Medulla oblongata (tissue), 1 donor: ENCODE measurements at regions not wholly inside any gene's neighbourhood (a gene's known extent, or its start where the extent isn't known, plus 50 kb on each side); places are given as distances from the start of the nearest gene placed in this dataset.
"Not testable (repeated sequence)": the region's sequence is repeated elsewhere in the genome, so short reads cannot be mapped to it uniquely, and the experiment has no call there.

Experiments
- DNase-seq: peaks from one replicate; pipeline ENCODE4 v3.0.0-alpha.2; 2015; ENCODE audit errors: extremely low spot score

DNA sequence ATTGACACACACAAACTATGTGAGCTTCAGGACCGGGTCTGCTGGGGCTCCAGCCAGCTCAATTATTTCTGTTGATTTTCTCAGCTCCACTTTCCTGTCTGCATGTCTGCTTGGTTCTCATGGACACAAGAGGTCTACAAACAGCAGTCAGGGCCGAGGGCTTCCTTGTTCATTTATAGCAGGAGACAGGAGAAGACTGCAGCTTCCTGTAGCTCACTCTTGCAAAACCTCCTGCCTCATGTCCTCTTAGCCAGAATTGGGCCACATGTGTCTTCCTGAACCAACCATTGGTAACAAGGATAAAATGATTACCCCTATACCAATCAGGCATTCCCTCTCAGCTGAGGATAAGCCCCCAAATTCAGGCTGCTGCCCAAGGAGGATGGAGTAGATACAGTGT, 182.8 kb downstream of the TLE3 start:
- DNase-seq = peak; percentile 22

DNA sequence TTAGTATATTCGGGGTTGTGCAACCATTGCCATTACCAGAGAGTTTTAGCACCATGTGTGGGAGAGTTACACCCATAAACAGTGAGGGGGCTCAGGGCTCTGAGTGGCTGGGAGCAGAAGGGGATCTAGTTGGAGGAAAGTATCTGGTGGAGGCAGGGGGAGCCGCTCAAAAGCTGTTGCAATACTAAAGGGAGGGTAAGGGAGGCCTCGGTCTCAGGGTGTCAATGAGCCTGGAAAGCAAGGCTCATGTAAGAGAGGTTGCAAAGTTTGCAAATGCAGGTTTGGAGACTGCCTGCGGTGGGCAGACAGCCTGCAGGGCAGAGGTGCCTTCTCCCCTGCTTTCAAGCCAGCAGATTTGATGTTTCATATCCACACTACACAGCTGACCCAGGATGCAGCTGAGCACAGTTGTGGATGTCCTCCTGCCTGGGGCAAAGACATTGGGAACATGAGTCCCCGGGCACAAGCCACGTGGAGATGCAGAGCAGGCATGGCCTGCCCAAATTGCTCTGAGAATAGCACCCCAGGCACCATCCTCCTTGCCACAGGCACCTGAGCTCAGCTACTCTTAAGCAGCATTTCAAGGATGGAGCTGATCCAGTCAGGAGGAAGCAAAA, 181.4 kb downstream of the TLE3 start:
- no peak for DNase-seq

GRCh38 chr15:69917056-69917455, 180.7 kb downstream of the TLE3 start:
- no peak for DNase-seq

- DNase-seq = peak; percentile 53
These were observed 177.9 kb downstream of the TLE3 start for GRCh38 chr15:69919816-69920215.

DNA sequence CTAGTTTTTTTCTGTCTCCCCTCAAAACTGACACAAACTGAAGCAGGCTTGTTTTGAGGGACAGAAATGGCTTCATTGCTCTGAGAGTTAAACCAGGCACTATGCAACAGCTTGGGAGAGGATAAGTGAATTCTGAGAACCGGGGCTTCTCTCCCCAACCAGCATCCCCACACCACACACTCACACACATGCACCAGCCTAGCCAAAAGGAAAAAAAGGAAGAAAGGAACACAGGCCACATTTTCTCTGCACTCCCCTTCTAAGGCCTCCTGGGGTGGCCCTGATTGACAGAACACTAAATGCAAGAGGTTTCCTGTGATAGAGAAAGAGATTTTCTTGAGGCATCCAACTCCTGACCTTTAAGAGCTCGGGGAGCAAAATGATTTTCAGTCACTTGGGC, 177.5 kb downstream of the TLE3 start:
- no peak for DNase-seq

DNA sequence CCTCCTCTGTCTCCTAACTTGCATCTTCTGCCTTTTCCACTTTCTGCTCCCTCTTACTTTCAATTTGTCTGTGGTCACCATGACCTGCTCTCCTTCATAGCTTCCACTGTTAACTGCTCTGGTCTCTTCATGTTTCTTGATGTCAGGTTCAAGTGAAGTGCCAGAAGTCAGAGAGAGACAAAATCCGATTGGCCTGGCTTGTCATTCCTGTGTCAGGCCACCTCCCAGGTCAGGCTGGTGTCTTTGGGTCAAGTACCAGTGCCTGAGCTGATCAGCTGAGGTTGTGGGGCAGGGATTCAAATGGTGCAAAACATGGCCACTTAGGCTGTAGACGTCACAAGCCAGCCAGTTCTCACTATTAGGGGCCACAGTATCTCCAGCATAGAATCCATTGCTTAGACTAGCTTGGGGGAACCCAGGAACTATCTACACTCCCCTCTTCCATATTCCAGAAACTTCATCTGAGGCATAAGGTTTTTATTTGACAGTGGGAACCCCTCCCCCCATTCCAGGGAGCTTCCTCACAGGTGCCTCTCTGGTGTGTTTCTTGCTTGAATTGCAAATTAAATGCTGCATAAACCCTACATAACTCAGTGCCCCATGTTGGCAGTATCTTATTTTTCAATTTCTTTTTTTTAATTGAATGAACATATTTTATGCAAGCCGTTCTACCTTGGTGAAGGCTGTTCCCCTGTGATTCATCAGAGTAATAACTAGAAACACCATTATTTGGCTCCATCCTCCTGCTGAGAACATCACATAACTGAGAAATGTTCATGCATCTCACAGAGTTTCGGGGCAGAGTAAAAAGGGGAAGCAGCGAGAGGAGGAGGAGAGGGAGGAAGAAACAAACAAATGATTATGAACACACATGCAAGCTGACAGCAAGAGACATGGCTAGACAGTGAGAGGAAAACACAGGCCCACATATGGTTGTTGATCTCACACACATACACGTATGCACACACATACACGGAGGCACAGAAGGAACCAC, 175.8 kb downstream of the TLE3 start:
- DNase-seq = no peak

DNA sequence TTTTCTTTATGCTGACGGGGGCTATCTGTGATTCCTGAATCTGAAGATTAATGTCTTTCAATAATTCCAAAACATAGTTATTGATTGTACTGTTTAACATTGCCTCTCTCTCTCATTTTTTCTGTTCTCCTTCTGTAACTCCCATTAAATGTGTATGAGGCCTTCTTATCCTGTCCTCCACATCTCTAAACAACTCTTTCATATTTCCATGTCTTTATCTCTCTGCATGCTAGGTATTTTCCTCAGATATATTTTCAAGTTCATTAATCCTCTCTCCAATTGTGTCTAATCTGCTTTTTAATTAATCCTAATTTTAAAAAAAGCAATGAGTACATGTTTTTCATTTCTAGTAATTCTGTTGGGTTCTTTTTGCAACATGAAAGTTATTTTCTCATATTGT, 173.2 kb downstream of the TLE3 start:
- no peak for DNase-seq

DNA sequence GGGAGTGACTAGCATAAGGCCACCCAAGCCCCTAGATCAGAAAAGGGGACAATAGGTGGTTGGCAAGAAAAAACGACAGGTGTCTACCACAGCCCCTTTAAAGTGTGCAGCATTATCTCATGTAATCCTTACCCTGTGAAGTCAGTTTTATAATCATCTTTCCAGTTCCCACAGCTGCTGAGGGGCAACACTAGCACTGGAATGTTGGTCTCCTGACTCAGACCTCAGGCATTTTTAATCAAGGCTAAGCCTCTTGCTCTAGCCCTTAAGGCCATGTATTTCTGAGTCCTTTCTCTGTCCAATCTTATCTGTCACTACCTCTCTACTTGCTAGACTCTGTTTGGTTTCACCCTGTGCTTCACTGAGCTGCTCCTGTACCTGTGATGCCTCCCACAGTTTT, 171.7 kb downstream of the TLE3 start:
- DNase-seq = no peak

DNA sequence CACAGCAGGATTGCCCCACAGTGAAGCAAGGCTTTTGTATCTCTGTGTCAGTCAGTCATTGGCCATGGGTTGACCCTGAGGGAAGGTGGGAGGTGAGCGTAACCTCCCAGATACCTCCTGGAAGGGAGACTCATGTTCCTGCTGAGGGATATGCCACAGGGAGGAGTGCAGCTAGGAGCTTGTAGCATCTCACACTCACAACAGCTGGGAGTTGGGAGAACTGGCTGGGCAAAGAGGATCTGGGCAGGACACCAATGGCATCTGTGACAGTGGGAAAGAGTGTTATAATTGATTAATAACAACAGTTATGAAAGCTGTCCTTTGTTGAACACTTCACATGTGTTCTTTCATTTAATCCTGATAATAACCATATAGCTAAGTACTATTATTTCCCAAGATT, 171.0 kb downstream of the TLE3 start:
- no peak for DNase-seq

- DNase-seq = not testable (repeated sequence)
These were observed 168.8 kb downstream of the TLE3 start for GRCh38 chr15:69928890-69929289.

- no peak for DNase-seq
These were observed 167.6 kb downstream of the TLE3 start for GRCh38 chr15:69929905-69930630.

GRCh38 chr15:69930754-69931153, 167.0 kb downstream of the TLE3 start:
- no peak for DNase-seq

DNA sequence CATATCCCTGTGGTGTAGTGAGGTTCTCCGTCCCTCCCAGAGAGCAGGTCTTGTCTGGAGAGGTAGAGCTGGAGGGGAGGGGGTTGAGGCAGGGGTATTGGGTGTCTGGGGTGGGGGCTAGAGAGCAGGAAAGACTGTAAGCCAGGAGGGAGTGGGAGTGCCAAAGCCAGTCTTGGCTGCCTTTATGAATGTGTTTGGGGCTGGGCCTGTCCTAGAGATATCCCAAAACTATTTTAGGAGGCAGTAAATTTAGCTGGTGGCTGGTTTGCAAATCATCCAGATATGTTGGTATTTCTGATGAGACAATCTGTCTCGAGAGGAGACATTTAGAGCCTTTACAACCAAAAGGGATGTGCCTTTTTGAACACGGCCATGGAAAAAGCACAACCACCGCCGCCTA, 166.6 kb downstream of the TLE3 start:
- no peak for DNase-seq

- no peak for DNase-seq
These were observed 163.1 kb downstream of the TLE3 start for GRCh38 chr15:69934607-69935006.

- DNase-seq = peak; percentile 70
These were observed 157.9 kb downstream of the TLE3 start for GRCh38 chr15:69939513-69940440.

DNA sequence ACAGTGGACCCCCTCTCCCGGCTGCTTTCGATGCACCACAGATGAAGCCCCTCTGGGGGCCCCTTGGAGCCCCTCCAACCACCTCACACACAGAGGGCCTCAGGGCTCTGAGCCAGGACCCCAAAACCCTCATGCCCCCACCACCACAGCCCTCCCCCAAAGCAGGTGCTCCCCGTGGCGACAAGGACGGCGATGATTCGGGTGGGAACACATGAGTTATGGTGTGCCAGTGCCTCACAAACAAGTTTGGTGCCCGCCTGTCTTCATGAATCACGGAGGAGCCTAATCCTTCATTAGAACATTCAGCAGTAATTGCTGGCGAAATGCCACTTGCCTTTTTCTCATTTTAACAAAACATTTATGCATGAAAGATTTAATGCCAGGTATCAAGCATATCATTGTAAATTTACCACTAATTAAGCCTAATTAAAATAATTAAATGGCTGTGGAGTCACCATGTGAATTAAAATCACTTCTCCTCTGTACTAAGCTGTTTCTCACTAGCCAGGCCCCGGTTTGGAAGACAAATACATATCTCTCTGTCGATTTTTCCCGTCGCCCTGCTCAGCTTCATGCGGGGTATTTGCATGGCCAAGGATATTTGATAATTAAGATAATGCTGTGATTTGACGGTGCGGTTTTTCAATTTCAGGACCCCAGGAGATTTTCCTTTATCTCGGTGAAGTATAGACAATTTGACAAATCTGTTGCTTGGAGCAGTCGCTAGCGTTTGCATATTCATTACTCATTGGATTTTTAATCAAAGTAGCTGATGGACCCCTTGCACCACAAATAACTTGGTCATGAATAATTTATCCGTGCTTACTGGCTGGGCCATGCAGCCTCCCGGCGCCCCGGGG, 157.0 kb downstream of the TLE3 start:
- peak; percentile 5 for DNase-seq

GRCh38 chr15:69941301-69941605, 156.5 kb downstream of the TLE3 start:
- DNase-seq = no peak

DNA sequence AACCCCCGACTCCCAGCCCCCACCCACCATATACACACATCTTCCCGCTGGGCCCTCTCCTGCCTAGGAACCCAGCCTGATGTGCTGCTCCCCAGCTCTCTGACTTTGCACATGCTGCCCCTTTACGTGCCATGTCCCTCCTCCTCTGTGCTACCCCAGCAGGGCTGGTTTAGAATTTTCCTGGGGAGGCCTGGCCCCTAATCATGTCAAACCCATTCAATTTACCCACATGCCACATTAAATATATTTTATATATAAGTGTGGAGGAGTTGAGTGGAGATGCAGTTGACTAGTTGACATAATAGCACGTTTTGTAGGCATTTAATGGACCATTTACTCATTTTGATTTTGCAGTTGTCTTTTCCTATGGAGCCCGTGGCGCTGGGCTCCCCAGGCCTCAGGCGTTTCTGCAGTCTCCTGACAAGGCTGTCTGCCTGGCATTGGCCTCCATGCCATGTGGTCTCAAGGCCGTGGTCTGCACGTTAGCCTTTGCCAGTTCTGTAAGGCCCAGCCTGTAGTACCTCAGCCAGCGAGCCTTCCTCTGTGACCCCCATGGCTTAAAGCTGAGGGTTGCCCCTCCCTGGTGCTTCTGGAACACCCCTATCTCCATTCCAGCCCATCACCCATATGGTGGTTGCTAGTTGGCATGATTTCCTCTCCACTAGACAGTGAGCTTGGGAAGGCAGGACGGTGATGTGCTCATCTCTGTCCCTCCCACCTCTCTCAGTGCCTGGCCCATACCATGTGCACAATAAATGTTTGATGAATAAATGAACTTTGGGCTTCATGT, 155.8 kb downstream of the TLE3 start:
- no peak for DNase-seq

- no peak for DNase-seq
These were observed 154.1 kb downstream of the TLE3 start for GRCh38 chr15:69943637-69944036.

GRCh38 chr15:69945729-69946128, 152.0 kb downstream of the TLE3 start:
- DNase-seq = no peak
